C4-2B (cell line): ENCODE measurements at regions not wholly inside any gene's neighbourhood (a gene's known extent, or its start where the extent isn't known, plus 50 kb on each side); places are given as distances from the start of the nearest gene placed in this dataset.

Source experiments
- H3K27ac ChIP-seq: fragments of 450-650 bp; 2 replicates; pipeline ENCODE4 v1.5.1; 2017
- ZFX ChIP-seq: fragments of 450-650 bp; IDR thresholded peaks from 2 replicates; pipeline ENCODE4 v1.6.1; 2017
- TF ChIP-seq, protein P1 (sequence below): fragments of 450-650 bp; conservative IDR thresholded peaks from 2 replicates; pipeline ENCODE4 v1.5.1; 2017; ENCODE audit warnings: mild to moderate bottlenecking

- TF ChIP-seq ZFX: no peak
- TF ChIP-seq, protein P1, sequence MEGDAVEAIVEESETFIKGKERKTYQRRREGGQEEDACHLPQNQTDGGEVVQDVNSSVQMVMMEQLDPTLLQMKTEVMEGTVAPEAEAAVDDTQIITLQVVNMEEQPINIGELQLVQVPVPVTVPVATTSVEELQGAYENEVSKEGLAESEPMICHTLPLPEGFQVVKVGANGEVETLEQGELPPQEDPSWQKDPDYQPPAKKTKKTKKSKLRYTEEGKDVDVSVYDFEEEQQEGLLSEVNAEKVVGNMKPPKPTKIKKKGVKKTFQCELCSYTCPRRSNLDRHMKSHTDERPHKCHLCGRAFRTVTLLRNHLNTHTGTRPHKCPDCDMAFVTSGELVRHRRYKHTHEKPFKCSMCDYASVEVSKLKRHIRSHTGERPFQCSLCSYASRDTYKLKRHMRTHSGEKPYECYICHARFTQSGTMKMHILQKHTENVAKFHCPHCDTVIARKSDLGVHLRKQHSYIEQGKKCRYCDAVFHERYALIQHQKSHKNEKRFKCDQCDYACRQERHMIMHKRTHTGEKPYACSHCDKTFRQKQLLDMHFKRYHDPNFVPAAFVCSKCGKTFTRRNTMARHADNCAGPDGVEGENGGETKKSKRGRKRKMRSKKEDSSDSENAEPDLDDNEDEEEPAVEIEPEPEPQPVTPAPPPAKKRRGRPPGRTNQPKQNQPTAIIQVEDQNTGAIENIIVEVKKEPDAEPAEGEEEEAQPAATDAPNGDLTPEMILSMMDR: no peak
- H3K27ac ChIP-seq: no peak overlapping the region
Measured at GRCh38 chrX:101736651-101737050, 77.0 kb upstream of the ARMCX2 start.

GRCh38 chrX:101732870-101733269 is 73.2 kb upstream of the ARMCX2 start:
- no peak overlapping the region for H3K27ac ChIP-seq
- no peak for TF ChIP-seq ZFX
- TF ChIP-seq, protein P1: no peak

- no peak overlapping the region for H3K27ac ChIP-seq
Measured at GRCh38 chrX:101729986-101730385, 70.3 kb upstream of the ARMCX2 start.

More at GRCh38 chrX:101729986-101730385, 70.3 kb upstream of the ARMCX2 start:
- no peak for TF ChIP-seq ZFX
- TF ChIP-seq, protein P1: no peak
